NT2/D1 (cell line): ENCODE measurements at regions not wholly inside any gene's neighbourhood (a gene's known extent, or its start where the extent isn't known, plus 50 kb on each side); places are given as distances from the start of the nearest gene placed in this dataset.

Experiments
- SUZ12 ChIP-seq: IDR thresholded peaks from 2 replicates; pipeline ENCODE4 v1.6.1; 2011; ENCODE audit not compliant: insufficient read length, insufficient read depth; ENCODE audit errors: extremely low read depth
- YY1 ChIP-seq: IDR thresholded peaks from 2 replicates; pipeline ENCODE4 v1.6.1; 2011; ENCODE audit not compliant: insufficient read length, insufficient read depth
- ZNF274 ChIP-seq: IDR thresholded peaks from 2 replicates; pipeline ENCODE4 v1.6.1; 2011; ENCODE audit warnings: mild to moderate bottlenecking, low read depth, low read length

DNA sequence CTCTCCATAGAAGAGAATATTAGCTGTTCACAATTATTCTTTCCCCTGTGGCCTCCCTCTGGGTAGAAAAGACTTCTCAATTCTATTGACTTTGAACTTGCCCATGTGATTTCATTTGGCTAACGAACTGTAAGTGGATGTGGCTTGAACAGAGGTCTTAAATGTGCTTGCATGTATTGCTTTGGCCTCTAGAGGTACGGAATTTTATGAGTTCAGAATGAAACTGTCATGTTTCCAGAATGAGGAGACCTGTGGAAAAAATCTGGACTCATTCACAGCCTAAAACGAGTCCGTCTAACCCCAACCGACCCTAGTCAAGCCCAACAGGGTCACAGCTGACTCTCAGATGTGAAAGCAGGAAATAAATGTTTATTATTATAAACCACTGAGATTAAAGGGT is 596.7 kb upstream of the UBE2E2 start:
- TF ChIP-seq YY1 (no peak), SUZ12 (no peak), ZNF274 (no peak)
